ENCODE measurements at regions not wholly inside any gene's neighbourhood (a gene's known extent, or its start where the extent isn't known, plus 50 kb on each side); places are given as distances from the start of the nearest gene placed in this dataset.

DNA sequence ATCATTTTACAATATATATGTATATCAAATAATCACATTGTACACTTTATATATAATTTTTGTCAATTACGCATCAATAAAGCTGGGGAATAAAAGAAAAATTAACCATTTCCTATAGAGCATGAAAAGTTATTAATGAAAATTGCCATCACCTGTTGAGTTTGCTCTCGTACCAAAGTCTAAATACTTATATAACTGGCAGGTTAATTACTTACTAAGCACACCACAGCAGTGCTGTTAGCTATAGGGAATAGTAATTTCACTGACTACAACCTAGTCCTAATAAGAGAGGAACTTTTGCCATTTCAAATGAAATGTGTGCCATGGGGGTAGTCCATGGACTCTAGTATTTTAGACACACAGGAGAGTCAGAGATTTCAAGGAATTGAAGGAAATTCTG, 176.9 kb upstream of the COL1A2 start:
- TF ChIP-seq, protein P1, sequence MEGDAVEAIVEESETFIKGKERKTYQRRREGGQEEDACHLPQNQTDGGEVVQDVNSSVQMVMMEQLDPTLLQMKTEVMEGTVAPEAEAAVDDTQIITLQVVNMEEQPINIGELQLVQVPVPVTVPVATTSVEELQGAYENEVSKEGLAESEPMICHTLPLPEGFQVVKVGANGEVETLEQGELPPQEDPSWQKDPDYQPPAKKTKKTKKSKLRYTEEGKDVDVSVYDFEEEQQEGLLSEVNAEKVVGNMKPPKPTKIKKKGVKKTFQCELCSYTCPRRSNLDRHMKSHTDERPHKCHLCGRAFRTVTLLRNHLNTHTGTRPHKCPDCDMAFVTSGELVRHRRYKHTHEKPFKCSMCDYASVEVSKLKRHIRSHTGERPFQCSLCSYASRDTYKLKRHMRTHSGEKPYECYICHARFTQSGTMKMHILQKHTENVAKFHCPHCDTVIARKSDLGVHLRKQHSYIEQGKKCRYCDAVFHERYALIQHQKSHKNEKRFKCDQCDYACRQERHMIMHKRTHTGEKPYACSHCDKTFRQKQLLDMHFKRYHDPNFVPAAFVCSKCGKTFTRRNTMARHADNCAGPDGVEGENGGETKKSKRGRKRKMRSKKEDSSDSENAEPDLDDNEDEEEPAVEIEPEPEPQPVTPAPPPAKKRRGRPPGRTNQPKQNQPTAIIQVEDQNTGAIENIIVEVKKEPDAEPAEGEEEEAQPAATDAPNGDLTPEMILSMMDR (conservative IDR thresholded peaks at IDR 0.05) = no peak
- no peak for TF ChIP-seq EZH2 (IDR thresholded peaks at IDR 0.05; ENCODE audit: low read depth)
